GM19452 (cell line): ENCODE measurements at regions not wholly inside any gene's neighbourhood (a gene's known extent, or its start where the extent isn't known, plus 50 kb on each side); places are given as distances from the start of the nearest gene placed in this dataset.

Experiments
- ATAC-seq: cut with Tn5 transposase; IDR thresholded peaks from one replicate; pipeline ENCODE4 v1.9.1; 2021; ENCODE audit not compliant: unreplicated experiment

GRCh38 chr13:31049833-31050232 lies 111.9 kb downstream of the HSPH1 start:
- ATAC-seq, result no peak

DNA sequence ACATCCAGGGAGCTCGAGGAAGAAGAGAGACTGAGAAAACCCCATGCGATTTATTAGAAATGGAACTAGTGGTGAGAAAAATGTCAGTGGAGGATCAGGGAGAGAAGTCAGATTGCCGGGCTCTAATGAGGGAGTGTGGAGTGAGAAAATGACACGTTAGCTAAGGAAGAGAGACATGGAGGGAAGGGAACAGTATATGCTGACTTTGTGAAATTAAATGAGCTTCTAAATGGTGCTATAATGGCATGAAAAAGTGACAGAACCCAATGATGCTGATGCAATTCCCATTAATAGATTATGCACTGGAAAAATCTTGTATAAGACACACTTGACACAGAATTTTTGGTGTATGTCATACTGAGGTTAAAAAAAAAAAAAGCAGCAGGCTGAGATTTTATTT lies 112.6 kb downstream of the HSPH1 start:
- ATAC-seq, result no peak

DNA sequence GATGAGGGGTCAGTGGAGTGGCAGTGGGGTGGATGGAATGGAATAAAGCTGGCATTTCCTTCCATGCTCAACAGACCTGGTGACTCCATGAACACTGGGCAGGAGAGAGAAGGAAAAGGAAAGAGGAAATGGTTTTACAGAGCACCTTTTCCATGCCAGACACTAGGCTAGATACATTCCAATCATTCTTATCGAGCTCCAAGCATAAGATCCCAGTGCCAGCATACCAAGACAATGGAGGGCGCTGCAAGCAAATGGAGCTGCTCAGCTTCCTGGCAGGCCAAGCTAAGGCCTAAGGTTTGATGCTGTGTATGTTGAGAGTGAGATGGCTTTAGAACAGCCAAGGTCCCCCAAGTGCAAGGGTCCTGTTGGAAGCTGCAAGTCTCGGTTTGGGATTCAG lies 113.2 kb downstream of the HSPH1 start:
- ATAC-seq, result no peak

- no peak for ATAC-seq
Observed at GRCh38 chr13:31046711-31047279, 114.3 kb downstream of the TEX26 start.

- ATAC-seq, result no peak
Observed at GRCh38 chr13:31045286-31046081, 113.0 kb downstream of the TEX26 start.

- peak; percentile 81 for ATAC-seq
Observed at GRCh38 chr13:31044364-31045285, 112.2 kb downstream of the TEX26 start.

- ATAC-seq, result peak; percentile 10
Observed at GRCh38 chr13:31043957-31044356, 111.5 kb downstream of the TEX26 start.

DNA sequence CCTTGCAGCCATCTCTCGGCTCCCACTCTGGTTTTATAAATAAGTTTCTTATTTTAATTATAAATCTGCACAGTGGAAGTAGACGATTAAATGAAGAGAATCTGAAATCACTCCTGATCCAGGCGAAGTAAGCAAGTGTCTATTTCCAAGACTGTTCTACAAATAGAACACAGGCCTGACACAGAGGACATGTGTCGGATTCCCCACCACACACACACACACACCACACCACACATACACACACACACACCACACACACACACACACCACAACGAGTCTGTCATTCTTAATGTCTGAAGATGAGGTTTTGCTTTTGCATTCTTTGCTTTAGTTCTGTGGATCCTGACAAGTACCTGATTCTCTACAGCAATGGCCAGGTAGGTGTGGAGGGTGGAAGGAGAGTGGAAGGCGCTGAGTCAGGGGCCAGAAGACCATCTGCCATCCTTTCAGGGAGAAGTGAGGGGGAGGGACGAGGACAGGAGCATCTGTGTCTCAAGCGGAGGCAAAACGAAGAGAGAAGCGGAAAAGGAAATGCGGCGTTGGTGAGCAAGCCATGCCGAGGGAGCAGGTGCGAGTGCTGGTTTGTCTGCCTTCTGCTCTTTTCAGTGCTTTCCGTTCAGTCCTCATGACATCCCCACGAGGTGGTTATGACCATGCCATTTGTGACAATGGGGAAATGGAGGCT lies 110.2 kb downstream of the TEX26 start:
- ATAC-seq, result no peak

DNA sequence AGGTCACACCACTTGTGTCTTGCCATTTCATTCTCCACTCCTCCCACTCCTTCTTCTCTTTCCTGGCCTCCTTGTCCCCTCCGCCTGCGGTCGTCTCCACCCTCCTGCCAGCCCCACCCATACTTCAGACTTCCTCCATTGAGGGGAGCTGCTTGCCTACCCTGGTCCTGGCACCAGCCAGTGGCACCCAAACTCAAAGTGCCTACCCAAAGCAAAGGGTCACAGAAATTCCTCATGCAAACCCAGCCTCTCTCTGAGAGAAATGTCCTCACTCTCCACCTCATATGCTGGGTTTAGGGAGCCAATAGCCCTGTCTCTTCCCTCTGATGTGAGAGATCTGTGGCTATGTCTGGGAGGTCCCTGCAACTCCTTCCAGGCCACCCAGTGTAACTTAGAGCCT lies 109.6 kb downstream of the TEX26 start:
- ATAC-seq, result no peak

DNA sequence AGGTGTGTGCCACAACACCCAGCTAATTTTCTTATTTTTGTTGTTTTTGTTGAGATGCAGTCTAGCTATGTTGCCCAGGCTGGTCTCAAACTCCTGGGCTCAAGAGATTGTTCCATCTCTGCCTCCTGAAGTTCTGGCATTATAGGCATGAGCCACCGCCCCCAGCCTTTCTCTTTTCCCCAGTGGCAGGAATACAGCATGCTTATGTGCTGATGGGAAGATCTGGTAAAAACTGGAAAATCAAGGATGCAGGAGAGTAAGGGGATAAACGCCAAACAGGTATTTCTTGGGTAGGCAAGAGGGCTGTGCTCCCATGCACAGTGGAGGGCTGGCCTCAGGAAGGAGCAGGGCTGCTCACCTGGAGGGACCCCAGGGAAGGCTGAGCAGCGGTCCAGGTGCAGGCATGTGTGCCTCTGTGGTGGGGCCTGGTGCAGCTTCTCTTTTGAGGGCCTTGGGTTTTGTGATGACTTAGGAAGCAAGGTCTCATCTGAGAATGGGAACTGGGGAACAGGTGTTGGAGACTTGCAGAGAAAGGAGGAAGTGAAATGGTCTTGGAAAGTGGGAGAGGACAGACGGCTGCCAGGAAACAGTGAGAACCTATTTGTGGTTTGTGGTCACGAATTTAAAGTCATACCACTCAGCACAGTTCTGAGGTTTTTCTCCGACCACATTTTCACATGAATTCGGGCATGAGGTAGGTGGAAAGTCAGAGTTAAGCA lies 106.5 kb downstream of the TEX26 start:
- ATAC-seq, result peak; percentile 77

DNA sequence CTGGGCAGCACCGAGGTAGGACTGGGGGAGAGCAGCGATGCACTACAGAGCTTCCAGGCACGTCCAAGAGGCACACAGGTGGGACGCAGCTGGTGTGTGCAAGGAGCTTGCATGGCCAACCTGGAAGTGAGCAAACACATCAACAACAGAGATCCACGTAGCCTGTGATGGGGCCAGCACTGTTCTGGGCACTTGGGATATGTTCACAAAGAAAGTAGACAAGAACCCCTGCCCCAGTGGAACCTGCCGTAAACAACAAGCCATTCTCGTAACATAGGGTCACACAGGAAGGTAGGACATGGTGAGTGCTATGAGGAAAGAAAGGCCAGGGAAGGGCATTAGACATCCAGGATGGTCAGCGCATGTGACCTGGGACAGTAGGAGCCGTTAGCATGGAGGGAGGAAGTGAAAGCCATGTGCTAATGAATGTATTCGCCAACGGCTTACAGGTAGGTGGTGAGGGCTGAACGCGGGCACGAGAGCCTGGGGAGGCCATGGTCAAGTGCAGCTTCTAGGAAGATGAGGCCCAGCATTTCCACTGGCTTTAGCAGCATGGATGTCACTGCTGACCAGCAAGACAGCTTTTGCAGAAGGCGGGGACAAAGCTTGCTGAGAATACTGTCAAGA lies 105.5 kb downstream of the TEX26 start:
- ATAC-seq, result no peak

GRCh38 chr13:31036731-31037695 lies 104.6 kb downstream of the TEX26 start:
- no peak for ATAC-seq

GRCh38 chr13:31035185-31035965 lies 102.9 kb downstream of the TEX26 start:
- no peak for ATAC-seq

DNA sequence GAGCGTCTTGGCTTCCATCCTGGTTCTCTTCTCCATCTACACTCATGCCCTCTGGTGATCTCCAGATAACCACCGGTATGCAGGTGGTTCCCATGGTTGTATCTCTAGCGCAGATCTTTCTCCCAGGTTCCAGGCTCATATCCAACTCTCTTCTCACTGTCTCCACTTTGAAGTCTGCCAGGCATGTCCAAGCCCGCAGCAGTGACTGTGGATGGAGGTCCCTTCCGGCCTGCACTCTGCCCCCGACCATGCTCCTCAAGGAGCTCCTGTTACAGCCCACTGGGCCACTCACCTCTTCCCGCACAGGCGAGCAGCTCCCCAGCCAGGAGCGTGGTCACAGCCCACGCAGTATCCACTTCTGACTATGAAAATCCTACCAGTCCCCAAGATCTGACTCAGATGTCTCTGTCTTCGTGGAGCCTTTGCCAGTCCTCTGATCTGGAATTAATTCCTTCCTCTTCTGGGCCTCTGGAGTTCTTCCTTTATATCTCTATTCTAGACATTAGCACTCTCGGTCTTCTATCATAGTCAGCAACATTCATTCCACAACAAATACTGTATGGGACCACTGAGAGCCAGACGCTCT lies 100.2 kb downstream of the TEX26 start:
- no peak for ATAC-seq

DNA sequence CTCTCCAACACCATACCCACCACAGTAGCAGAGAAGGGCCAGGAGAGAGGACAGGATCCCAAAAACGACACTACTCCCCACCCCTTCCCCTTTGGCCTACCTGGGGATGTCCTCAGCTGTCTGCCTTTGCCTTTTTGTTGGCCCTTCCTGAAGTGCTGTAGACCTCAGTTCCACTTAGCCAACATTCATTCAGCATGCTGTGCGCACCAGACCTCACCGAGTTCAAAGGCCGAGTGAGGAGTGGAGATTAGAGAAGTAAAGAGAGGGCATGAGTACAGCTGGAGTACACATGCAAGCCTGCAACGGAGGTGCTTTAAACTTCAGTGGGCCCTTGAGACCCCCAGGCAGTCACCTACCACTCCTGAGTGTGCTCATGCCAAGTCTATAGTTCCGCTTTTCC lies 99.0 kb downstream of the TEX26 start:
- ATAC-seq, result no peak

DNA sequence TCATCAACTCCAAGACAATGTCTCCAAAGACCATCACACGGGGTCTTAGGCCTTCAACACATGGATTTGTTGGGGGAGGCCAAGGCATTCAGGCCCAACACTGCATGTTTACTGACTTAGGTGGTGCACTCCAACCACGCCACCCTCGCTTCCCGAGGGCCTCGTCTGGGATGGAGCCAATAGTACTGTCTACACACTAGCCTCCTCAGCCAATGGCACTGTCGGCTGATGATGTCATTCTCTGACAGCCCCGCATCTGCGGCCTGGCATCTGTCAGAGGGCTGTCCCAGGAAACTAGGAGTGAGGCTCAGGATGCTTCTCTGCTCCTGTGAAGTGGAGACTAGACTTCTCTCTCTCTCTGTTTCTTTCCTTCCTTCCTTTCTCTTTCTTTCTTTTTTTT lies 96.6 kb downstream of the TEX26 start:
- no peak for ATAC-seq

DNA sequence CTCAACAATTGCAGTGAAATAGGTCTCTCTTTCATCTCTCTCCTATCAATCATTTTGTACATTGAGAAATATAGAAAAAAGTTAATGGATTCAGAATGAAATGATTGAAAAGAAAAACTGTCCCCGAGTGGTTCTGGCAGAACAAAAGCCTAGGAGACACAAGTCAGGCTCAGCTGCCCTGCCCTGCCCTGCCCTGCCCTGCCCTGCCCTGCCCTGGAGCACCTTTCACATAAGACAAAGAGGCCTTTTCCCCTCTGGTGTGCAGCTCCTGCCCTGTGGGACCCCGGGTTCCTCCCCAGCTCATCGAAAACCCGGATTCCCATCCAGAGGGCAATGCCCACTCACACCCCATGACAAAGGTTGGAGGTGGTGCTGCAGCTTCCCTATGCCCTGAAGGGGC lies 94.7 kb downstream of the TEX26 start:
- ATAC-seq, result no peak
